K562 (cell line): ENCODE measurements at regions not wholly inside any gene's neighbourhood (a gene's known extent, or its start where the extent isn't known, plus 50 kb on each side); places are given as distances from the start of the nearest gene placed in this dataset.

Experiments used
- ATAC-seq: fragments of 200-7000 bp; cut with Tn5 transposase; 3 replicates; pipeline ENCODE4 v1.9.1; 2020; ENCODE audit warnings: moderate library complexity
- BruUV-seq: library from RNA; stranded (reverse); fragments of 400-500 nt; replicated peaks from 2 replicates; lab custom pipeline; 2021; lab: Mats Ljungman, UMichigan
- CTCF ChIA-PET: fragments of 300-600 bp; formaldehyde crosslinking; extraction: SDS; loops from one replicate; lab custom pipeline; 2021; ENCODE audit warnings: low intra/inter-chr PET ratio; lab: Yijun Ruan, JAX
- POLR2A ChIA-PET: fragments of 300-600, 350-650 bp; sonication (Branson Sonifier 250); formaldehyde crosslinking; extraction: SDS; loops from one replicate; lab custom pipeline; 2021; ENCODE audit warnings: antibody characterized with exemption, inconsistent platforms; lab: Yijun Ruan, JAX
- DNase-seq, 4 experiments: peaks; one replicate each; pipeline versions ENCODE4 v3.0.0 to v3.0.0-alpha.2; 2011 to 2018; ENCODE audit warnings: low spot score in 3 of 4, mixed read lengths in 3 of 4; ENCODE audit errors: extremely low read depth in 1 of 4
- FAIRE-seq: peaks from 2 replicates; lab custom pipeline; 2011; peaks lifted over from hg19 to GRCh38; lab: Jason Lieb, UNC
- H2AFZ ChIP-seq: 2 replicates; pipeline ENCODE4 v1.6.0; 2011; ENCODE audit warnings: low read depth, low read length, control low read depth, inconsistent platforms
- H3K27ac ChIP-seq: fragments of 200-600 bp; 3 replicates; pipeline ENCODE4 v1.8.0; 2011; ENCODE audit warnings: low read depth, mild to moderate bottlenecking, control low read depth, inconsistent platforms, low read length, moderate library complexity, mixed read lengths; ENCODE audit errors: extremely low read depth
- H3K27me3 ChIP-seq, 2 experiments: fragments of 300-600 bp in 1 of 2; 2 replicates in 1 of 2; 3 replicates in 1 of 2; pipeline versions ENCODE4 v1.6.0 to v1.8.0; 2011; ENCODE audit warnings: inconsistent platforms in 2 of 2, low read length in 2 of 2, mild to moderate bottlenecking in 1 of 2, mixed read lengths in 1 of 2, moderate library complexity in 1 of 2; ENCODE audit not compliant: control insufficient read depth in 2 of 2, insufficient read depth in 2 of 2
- H3K36me3 ChIP-seq: fragments of 300-600 bp; 3 replicates; pipeline ENCODE4 v1.8.0; 2011; ENCODE audit warnings: mild to moderate bottlenecking, low read length, inconsistent platforms; ENCODE audit not compliant: control insufficient read depth, insufficient read depth
- H3K4me1 ChIP-seq, 2 experiments: fragments of 200-600 bp in 1 of 2; replicated peaks in 1 of 2; 2 replicates in 1 of 2; 3 replicates in 1 of 2; pipeline versions ENCODE4 v1.5.1 to v1.8.0; 2011; ENCODE audit warnings: inconsistent platforms in 2 of 2, low read length in 2 of 2, mild to moderate bottlenecking in 1 of 2, mixed read lengths in 1 of 2, moderate library complexity in 1 of 2; ENCODE audit not compliant: control insufficient read depth in 2 of 2, insufficient read depth in 2 of 2
- H3K4me2 ChIP-seq: 2 replicates; pipeline ENCODE4 v1.6.1; 2011; ENCODE audit warnings: low read length, control low read depth, inconsistent platforms, mixed read lengths; ENCODE audit not compliant: insufficient read depth
- H3K4me3 ChIP-seq: fragments of 200-600 bp; sonication (generic), shearing (Covaris generic); 2 replicates; pipeline ENCODE4 v1.5.1; 2016; ENCODE audit warnings: control low read depth, inconsistent platforms
- H3K79me2 ChIP-seq: fragments of 200-600 bp; 3 replicates; pipeline ENCODE4 v1.8.0; 2011; ENCODE audit warnings: low read length, inconsistent platforms; ENCODE audit not compliant: control insufficient read depth, insufficient read depth
- H3K9ac ChIP-seq, 2 experiments: 2 replicates each; pipeline versions ENCODE4 v1.6.0 to v1.6.1; 2011; ENCODE audit warnings: low read depth in 2 of 2, low read length in 2 of 2, control low read depth in 1 of 2, inconsistent platforms in 1 of 2, mild to moderate bottlenecking in 1 of 2, mixed read lengths in 1 of 2; ENCODE audit not compliant: insufficient read depth in 1 of 2
- H3K9me1 ChIP-seq: one replicate; pipeline ENCODE4 v1.6.0; 2011; ENCODE audit warnings: inconsistent platforms, mild to moderate bottlenecking, low read length, moderate library complexity; ENCODE audit not compliant: control insufficient read depth, insufficient read depth
- H3K9me3 ChIP-seq: replicated peaks from 2 replicates; pipeline ENCODE4 v1.5.1; 2011; ENCODE audit warnings: low read depth, low read length, inconsistent platforms; ENCODE audit not compliant: control insufficient read depth, insufficient read depth
- H4K20me1 ChIP-seq: replicated peaks from 2 replicates; pipeline ENCODE4 v1.6.1; 2011; ENCODE audit warnings: low read length, inconsistent platforms, mixed read lengths; ENCODE audit not compliant: control insufficient read depth, insufficient read depth
- FOXJ3 ChIP-seq: sonication (generic); formaldehyde crosslinking; IDR thresholded peaks from 2 replicates; pipeline ENCODE4 v1.4.0; 2020; ENCODE audit warnings: mild to moderate bottlenecking, missing genetic modification reagents
- HOMEZ ChIP-seq: fragments of 250-450 bp; sonication (Bioruptor Pico); IDR thresholded peaks from 2 replicates; pipeline ENCODE4 v1.4.0; 2020; ENCODE audit warnings: mild to moderate bottlenecking, moderate library complexity
- NR0B1 ChIP-seq: fragments of 450-650 bp; IDR thresholded peaks from one replicate; pipeline ENCODE4 v1.6.1; 2018; ENCODE audit warnings: mild to moderate bottlenecking, moderate library complexity; ENCODE audit not compliant: partially characterized antibody
- ZC3H4 ChIP-seq: sonication (generic); formaldehyde crosslinking; IDR thresholded peaks from 2 replicates; pipeline ENCODE4 v1.9.0; 2021; ENCODE audit warnings: missing genetic modification reagents, borderline replicate concordance
- ZFX ChIP-seq: sonication (generic); formaldehyde crosslinking; IDR thresholded peaks from 2 replicates; pipeline ENCODE4 v1.8.0; 2022; ENCODE audit warnings: mild to moderate bottlenecking, missing genetic modification reagents, moderate library complexity
- WGBS: fragments of 100-300 bp; shearing (Covaris generic); methylation state at CpG from one replicate; pipeline ENCODE4 v1.1.6; 2016; ENCODE audit warnings: low coverage, mixed read lengths; ENCODE audit not compliant: insufficient coverage; ENCODE audit errors: missing lambda C conversion rate; 5-methylcytosine and 5-hydroxymethylcytosine counted together
- in situ Hi-C: fragments of 300-500 bp; cut with MboI; formaldehyde crosslinking; loops from 4 replicates; pipeline ENCODE4 v1.15.0; 2018; ENCODE audit warnings: inconsistent platforms, mixed read lengths
- intact Hi-C: fragments of 100-400 bp; cut with micrococcal nuclease; formaldehyde crosslinking; loops from 2 replicates; pipeline ENCODE4 v1.14.2; 2022

- TF ChIP-seq ZFX (CRISPR knock-in tag) (no peak), NR0B1 (no peak), ZC3H4 (CRISPR knock-in tag) (no peak), FOXJ3 (CRISPR knock-in tag) (no peak)
Measured at GRCh38 chr10:105585171-105585570, 944.1 kb downstream of the SORCS3 start (continued).

GRCh38 chr10:105579112-105579511 is 938.0 kb downstream of the SORCS3 start:
- Histone ChIP-seq H3K4me2 (no peak overlapping the region), H3K36me3 (no peaks in the 10 kb centered on the region), H3K4me1 (no peaks in the 10 kb centered on the region), H3K79me2 (no peaks in the 10 kb centered on the region), H3K9ac (no peak overlapping the region)
- intact Hi-C loops, result no loop called here
- ATAC-seq (no peak), FAIRE-seq (no peak)
- CTCF ChIA-PET, result no interaction called here
- TF ChIP-seq HOMEZ (CRISPR knock-in tag), result no peak
- TF ChIP-seq, all 486 proteins: peak for 0
- no peak overlapping the region for H3K4me3 ChIP-seq
- BruUV-seq, result no TSS peak
- no peak overlapping the region for H2AFZ ChIP-seq
- no peaks in the 10 kb centered on the region for H3K9me1 ChIP-seq
- in situ Hi-C loops, result no loop called here
- no peaks in the 10 kb centered on the region for H3K27me3 ChIP-seq
- no peak for DNase-seq
- POLR2A ChIA-PET, result no interaction called here
- no peak overlapping the region for H3K27ac ChIP-seq
- no peaks in the 10 kb centered on the region for H4K20me1 ChIP-seq
- H3K9me3 ChIP-seq, result no peaks in the 10 kb centered on the region
- WGBS, result 0% methylated on average over 3 of the region's 5 CpGs
